Hindlimb muscle (tissue), 1 donor: ENCODE measurements at regions not wholly inside any gene's neighbourhood (a gene's known extent, or its start where the extent isn't known, plus 50 kb on each side); places are given as distances from the start of the nearest gene placed in this dataset.

Source experiments
- DNase-seq: peaks from one replicate; pipeline ENCODE4 v3.0.0-alpha.2; 2013

GRCh38 chr4:96189761-96190160, 349.9 kb downstream of the PDHA2 start:
- no peak for DNase-seq

- DNase-seq: no peak
These were observed 353.2 kb downstream of the PDHA2 start for GRCh38 chr4:96193061-96193460.

- DNase-seq: no peak
These were observed 355.1 kb downstream of the PDHA2 start for GRCh38 chr4:96194993-96195392.

GRCh38 chr4:96205143-96205936, 365.4 kb downstream of the PDHA2 start:
- DNase-seq: no peak

- DNase-seq: no peak
These were observed 387.6 kb downstream of the PDHA2 start for GRCh38 chr4:96227515-96227914.

GRCh38 chr4:96228463-96228862, 388.6 kb downstream of the PDHA2 start:
- no peak for DNase-seq

GRCh38 chr4:96240041-96240440, 400.1 kb downstream of the PDHA2 start:
- no peak for DNase-seq

GRCh38 chr4:96241819-96242218, 401.9 kb downstream of the PDHA2 start:
- DNase-seq: no peak

GRCh38 chr4:96247096-96247495, 407.2 kb downstream of the PDHA2 start:
- no peak for DNase-seq

- DNase-seq: no peak
These were observed 408.3 kb downstream of the PDHA2 start for GRCh38 chr4:96248225-96248624.

- no peak for DNase-seq
These were observed 420.3 kb downstream of the PDHA2 start for GRCh38 chr4:96260064-96260682.

GRCh38 chr4:96262057-96262456, 422.2 kb downstream of the PDHA2 start:
- DNase-seq: no peak

- DNase-seq: no peak
These were observed 423.4 kb downstream of the PDHA2 start for GRCh38 chr4:96263291-96263690.

- no peak for DNase-seq
These were observed 425.1 kb downstream of the PDHA2 start for GRCh38 chr4:96264941-96265463.

GRCh38 chr4:96293806-96294205, 453.9 kb downstream of the PDHA2 start:
- DNase-seq: no peak

GRCh38 chr4:96295143-96295741, 455.3 kb downstream of the PDHA2 start:
- DNase-seq: no peak

GRCh38 chr4:96301715-96302114, 461.8 kb downstream of the PDHA2 start:
- DNase-seq: no peak

- DNase-seq: no peak
These were observed 465.1 kb downstream of the PDHA2 start for GRCh38 chr4:96305030-96305429.

GRCh38 chr4:96312046-96312685, 472.3 kb downstream of the PDHA2 start:
- DNase-seq: no peak

GRCh38 chr4:96315815-96316214, 475.9 kb downstream of the PDHA2 start:
- no peak for DNase-seq

- no peak for DNase-seq
These were observed 476.9 kb downstream of the PDHA2 start for GRCh38 chr4:96316776-96317175.

- DNase-seq: peak; percentile 10
These were observed 478.0 kb downstream of the PDHA2 start for GRCh38 chr4:96317891-96318290.

GRCh38 chr4:96326846-96327245, 487.0 kb downstream of the PDHA2 start:
- DNase-seq: no peak
